ENCODE measurements at regions not wholly inside any gene's neighbourhood (a gene's known extent, or its start where the extent isn't known, plus 50 kb on each side); places are given as distances from the start of the nearest gene placed in this dataset.

- Histone ChIP-seq H3K4me1 (ENCODE audit: control insufficient read depth, insufficient read depth, low read length, poor library complexity, severe bottlenecking) (peaks cover 3% of the 10 kb centered on the region), H3K36me3 (ENCODE audit: control insufficient read depth, insufficient read depth, low read length) (no peaks in the 10 kb centered on the region), H3K4me3 (ENCODE audit: extremely low read depth, insufficient read depth, low read length, poor library complexity, severe bottlenecking) (no peak overlapping the region), H3K9me3 (ENCODE audit: control insufficient read depth, low read length) (no peaks in the 10 kb centered on the region), H3K27ac (ENCODE audit: low read depth, low read length, severe bottlenecking) (no peak overlapping the region)
- 87 to 89% methylated on average over 2 of the region's 2 CpGs for WGBS, 2 experiments (ENCODE audit: insufficient coverage in 2 of 2)
These were observed 214.5 kb upstream of the MAF start for GRCh38 chr16:79815049-79815448.

- Histone ChIP-seq H3K27ac (ENCODE audit: low read depth, low read length, severe bottlenecking) (no peak overlapping the region), H3K9me3 (ENCODE audit: control insufficient read depth, low read length) (no peaks in the 10 kb centered on the region), H3K4me3 (ENCODE audit: extremely low read depth, insufficient read depth, low read length, poor library complexity, severe bottlenecking) (no peak overlapping the region), H3K36me3 (ENCODE audit: control insufficient read depth, insufficient read depth, low read length) (no peaks in the 10 kb centered on the region), H3K4me1 (ENCODE audit: control insufficient read depth, insufficient read depth, low read length, poor library complexity, severe bottlenecking) (peaks cover 3% of the 10 kb centered on the region)
- 100% methylated on average over 1 of the region's 2 CpGs; no CpG with 5 or more reads in 1 of the 2 experiments for WGBS, 2 experiments (ENCODE audit: insufficient coverage in 2 of 2)
These were observed 213.6 kb upstream of the MAF start for GRCh38 chr16:79814124-79814523.

- Histone ChIP-seq H3K36me3 (ENCODE audit: control insufficient read depth, insufficient read depth, low read length) (no peaks in the 10 kb centered on the region), H3K4me3 (ENCODE audit: extremely low read depth, insufficient read depth, low read length, poor library complexity, severe bottlenecking) (no peak overlapping the region), H3K27ac (ENCODE audit: low read depth, low read length, severe bottlenecking) (no peak overlapping the region), H3K4me1 (ENCODE audit: control insufficient read depth, insufficient read depth, low read length, poor library complexity, severe bottlenecking) (peaks cover 3% of the 10 kb centered on the region), H3K9me3 (ENCODE audit: control insufficient read depth, low read length) (no peaks in the 10 kb centered on the region)
- WGBS, 2 experiments (ENCODE audit: insufficient coverage in 2 of 2) = 100% methylated on average over 1 to 2 of the region's 2 CpGs
These were observed 211.0 kb upstream of the MAF start for GRCh38 chr16:79811541-79811940.

- H3K9me3 ChIP-seq (ENCODE audit: control insufficient read depth, low read length) = no peaks in the 10 kb centered on the region
- no CpG with 5 or more reads among the region's 6 CpGs for WGBS, 2 experiments (ENCODE audit: insufficient coverage in 2 of 2)
- no peaks in the 10 kb centered on the region for H3K36me3 ChIP-seq (ENCODE audit: control insufficient read depth, insufficient read depth, low read length)
- no peak overlapping the region for H3K27ac ChIP-seq (ENCODE audit: low read depth, low read length, severe bottlenecking)
- H3K4me3 ChIP-seq (ENCODE audit: extremely low read depth, insufficient read depth, low read length, poor library complexity, severe bottlenecking) = no peak overlapping the region
- H3K4me1 ChIP-seq (ENCODE audit: control insufficient read depth, insufficient read depth, low read length, poor library complexity, severe bottlenecking) = peaks cover 3% of the 10 kb centered on the region
These were observed 210.1 kb upstream of the MAF start for GRCh38 chr16:79810449-79811189.

- Histone ChIP-seq H3K4me3 (ENCODE audit: extremely low read depth, insufficient read depth, low read length, poor library complexity, severe bottlenecking) (no peak overlapping the region), H3K4me1 (ENCODE audit: control insufficient read depth, insufficient read depth, low read length, poor library complexity, severe bottlenecking) (peaks cover 6% of the 10 kb centered on the region), H3K36me3 (ENCODE audit: control insufficient read depth, insufficient read depth, low read length) (no peaks in the 10 kb centered on the region), H3K27ac (ENCODE audit: low read depth, low read length, severe bottlenecking) (no peak overlapping the region), H3K9me3 (ENCODE audit: control insufficient read depth, low read length) (no peaks in the 10 kb centered on the region)
- WGBS, 2 experiments (ENCODE audit: insufficient coverage in 2 of 2) = no CpG with 5 or more reads among the region's 1 CpG
These were observed 208.8 kb upstream of the MAF start for GRCh38 chr16:79809376-79809775.

GRCh38 chr16:79808731-79809130 is 208.2 kb upstream of the MAF start:
- Histone ChIP-seq H3K27ac (ENCODE audit: low read depth, low read length, severe bottlenecking) (no peak overlapping the region), H3K4me3 (ENCODE audit: extremely low read depth, insufficient read depth, low read length, poor library complexity, severe bottlenecking) (no peak overlapping the region), H3K4me1 (ENCODE audit: control insufficient read depth, insufficient read depth, low read length, poor library complexity, severe bottlenecking) (peaks cover 6% of the 10 kb centered on the region), H3K36me3 (ENCODE audit: control insufficient read depth, insufficient read depth, low read length) (no peaks in the 10 kb centered on the region), H3K9me3 (ENCODE audit: control insufficient read depth, low read length) (no peaks in the 10 kb centered on the region)
- WGBS, 2 experiments (ENCODE audit: insufficient coverage in 2 of 2) = 79 to 96% methylated on average over 3 of the region's 3 CpGs

- WGBS, 2 experiments (ENCODE audit: insufficient coverage in 2 of 2) = 60% methylated on average over 1 of the region's 4 CpGs; no CpG with 5 or more reads in 1 of the 2 experiments
- H3K9me3 ChIP-seq (ENCODE audit: control insufficient read depth, low read length) = no peaks in the 10 kb centered on the region
These were observed 206.2 kb upstream of the MAF start for GRCh38 chr16:79806757-79807156.

GRCh38 chr16:79805621-79806020 is 205.1 kb upstream of the MAF start:
- Histone ChIP-seq H3K4me1 (ENCODE audit: control insufficient read depth, insufficient read depth, low read length, poor library complexity, severe bottlenecking) (peaks cover 3% of the 10 kb centered on the region), H3K9me3 (ENCODE audit: control insufficient read depth, low read length) (no peaks in the 10 kb centered on the region), H3K36me3 (ENCODE audit: control insufficient read depth, insufficient read depth, low read length) (no peaks in the 10 kb centered on the region), H3K4me3 (ENCODE audit: extremely low read depth, insufficient read depth, low read length, poor library complexity, severe bottlenecking) (no peak overlapping the region), H3K27ac (ENCODE audit: low read depth, low read length, severe bottlenecking) (no peak overlapping the region)
- 100% methylated on average over 1 of the region's 2 CpGs; no CpG with 5 or more reads in 1 of the 2 experiments for WGBS, 2 experiments (ENCODE audit: insufficient coverage in 2 of 2)

More at GRCh38 chr16:79806757-79807156, 206.2 kb upstream of the MAF start:
- no peaks in the 10 kb centered on the region for H3K36me3 ChIP-seq (ENCODE audit: control insufficient read depth, insufficient read depth, low read length)
- no peak overlapping the region for H3K27ac ChIP-seq (ENCODE audit: low read depth, low read length, severe bottlenecking)
- H3K4me1 ChIP-seq (ENCODE audit: control insufficient read depth, insufficient read depth, low read length, poor library complexity, severe bottlenecking) = peaks cover 3% of the 10 kb centered on the region
- no peak overlapping the region for H3K4me3 ChIP-seq (ENCODE audit: extremely low read depth, insufficient read depth, low read length, poor library complexity, severe bottlenecking)

- 83 to 97% methylated on average over 4 to 5 of the region's 5 CpGs for WGBS, 2 experiments (ENCODE audit: insufficient coverage in 2 of 2)
- H3K4me1 ChIP-seq (ENCODE audit: control insufficient read depth, insufficient read depth, low read length, poor library complexity, severe bottlenecking) = peaks cover 3% of the 10 kb centered on the region
- H3K4me3 ChIP-seq (ENCODE audit: extremely low read depth, insufficient read depth, low read length, poor library complexity, severe bottlenecking) = no peak overlapping the region
- no peaks in the 10 kb centered on the region for H3K36me3 ChIP-seq (ENCODE audit: control insufficient read depth, insufficient read depth, low read length)
- H3K27ac ChIP-seq (ENCODE audit: low read depth, low read length, severe bottlenecking) = no peak overlapping the region
- H3K9me3 ChIP-seq (ENCODE audit: control insufficient read depth, low read length) = no peaks in the 10 kb centered on the region
These were observed 201.1 kb upstream of the MAF start for GRCh38 chr16:79801646-79802045.

GRCh38 chr16:79800016-79800608 is 199.6 kb upstream of the MAF start:
- H3K36me3 ChIP-seq (ENCODE audit: control insufficient read depth, insufficient read depth, low read length) = no peaks in the 10 kb centered on the region
- H3K27ac ChIP-seq (ENCODE audit: low read depth, low read length, severe bottlenecking) = no peak overlapping the region
- 68% methylated on average over 2 of the region's 3 CpGs; no CpG with 5 or more reads in 1 of the 2 experiments for WGBS, 2 experiments (ENCODE audit: insufficient coverage in 2 of 2)
- H3K9me3 ChIP-seq (ENCODE audit: control insufficient read depth, low read length) = no peaks in the 10 kb centered on the region
- H3K4me3 ChIP-seq (ENCODE audit: extremely low read depth, insufficient read depth, low read length, poor library complexity, severe bottlenecking) = no peak overlapping the region
- no peaks in the 10 kb centered on the region for H3K4me1 ChIP-seq (ENCODE audit: control insufficient read depth, insufficient read depth, low read length, poor library complexity, severe bottlenecking)

Measured in mesodermal cell (in vitro differentiated cells).